ENCODE measurements at regions not wholly inside any gene's neighbourhood (a gene's known extent, or its start where the extent isn't known, plus 50 kb on each side); places are given as distances from the start of the nearest gene placed in this dataset.

DNA sequence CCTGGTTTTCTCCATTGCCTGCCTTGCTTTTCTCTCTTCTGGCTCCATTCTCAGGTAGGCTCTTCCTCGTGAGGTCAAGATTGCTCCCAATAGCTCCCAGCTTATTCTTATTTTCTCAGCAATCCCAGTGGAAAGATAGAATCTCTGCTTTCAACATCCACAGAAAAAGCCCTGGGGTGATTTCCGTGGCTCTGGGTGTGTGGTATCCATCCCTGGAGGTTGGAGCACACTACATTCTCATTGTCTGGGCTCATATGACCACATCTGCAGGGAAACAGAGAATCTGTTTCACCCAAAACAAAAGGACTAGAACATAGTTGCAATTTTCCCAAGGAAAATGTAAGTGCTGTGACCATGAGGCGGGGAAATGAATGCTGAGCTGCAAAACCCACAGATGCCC lies 236.0 kb downstream of the TENT4A start:
- POLR2A ChIA-PET (ENCODE audit: unreplicated experiment), result no interaction called here
- no peak for ATAC-seq (ENCODE audit: low read depth)
- in situ Hi-C loops (cut with MboI; ENCODE audit: low sequenced_read_pairs), result no loop called here

More for the DNA sequence above, 236.0 kb downstream of the TENT4A start:
- Histone ChIP-seq H3K9me3 (ENCODE audit: control insufficient read depth, insufficient read depth, low read length) (peaks cover 14% of the 10 kb centered on the region), H3K9me1 (ENCODE audit: insufficient read depth, low read length) (no peaks in the 10 kb centered on the region), H2BK120ac (ENCODE audit: low read depth, low read length) (no peak overlapping the region), H2AK5ac (ENCODE audit: low read depth, low read length) (no peak overlapping the region), H3K27me3 (ENCODE audit: control insufficient read depth, insufficient read depth, low read length) (no peaks in the 10 kb centered on the region), H4K5ac (ENCODE audit: low read depth, low read length) (no peak overlapping the region), H3K27ac (ENCODE audit: insufficient read depth, low read length) (no peak overlapping the region), H3K56ac (ENCODE audit: extremely low read depth, insufficient read depth, low read length) (no peak overlapping the region), H3K23ac (ENCODE audit: low read depth, low read length) (no peak overlapping the region), H4K20me1 (ENCODE audit: insufficient read depth, low read length) (no peaks in the 10 kb centered on the region), H4K8ac (ENCODE audit: low read depth in 2 of 2, low read length in 2 of 2) (no peak overlapping the region), H3K9ac (ENCODE audit: low read depth, low read length) (no peak overlapping the region), H2AFZ (replicated peaks; ENCODE audit: low read length, poor library complexity) (no peak overlapping the region), H3K4me3 (ENCODE audit: insufficient read depth, low read depth, low read length) (no peak overlapping the region), H3K36me3 (ENCODE audit: control insufficient read depth, insufficient read depth, low read length) (no peaks in the 10 kb centered on the region), H3K18ac (ENCODE audit: low read depth, low read length) (no peak overlapping the region), H3K4me1 (ENCODE audit: control insufficient read depth, insufficient read depth, low read length) (no peaks in the 10 kb centered on the region), H2BK5ac (ENCODE audit: low read depth, low read length, poor library complexity, severe bottlenecking) (no peak overlapping the region), H3K79me1 (ENCODE audit: low read depth in 1 of 2, low read length in 2 of 2) (no peaks in the 10 kb centered on the region), H3K4ac (ENCODE audit: low read depth, low read length) (no peak overlapping the region), H2AK9ac (replicated peaks; ENCODE audit: low read depth, low read length, poor library complexity) (no peak overlapping the region), H2BK15ac (ENCODE audit: low read depth, low read length) (no peak overlapping the region), H3K4me2 (ENCODE audit: low read depth, low read length) (no peak overlapping the region), H2BK20ac (ENCODE audit: low read depth, low read length) (no peak overlapping the region), H3K14ac (replicated peaks; ENCODE audit: low read depth, low read length) (no peak overlapping the region), H4K91ac (ENCODE audit: insufficient read depth, low read depth, low read length) (no peak overlapping the region)
- DNase-seq, result no peak
- CTCF ChIA-PET, result no interaction called here
- intact Hi-C loops (cut with micrococcal nuclease), result no loop called here
- dilution Hi-C loops (cut with HindIII; ENCODE audit: low sequenced_read_pairs, unreplicated experiment), result no loop called here
- no CpG with 5 or more reads among the region's 3 CpGs for WGBS, 2 experiments (ENCODE audit: extremely low coverage in 2 of 2, insufficient read length in 1 of 2)
- TF ChIP-seq CEBPB (IDR thresholded peaks at IDR 0.05; ENCODE audit: low read depth, low read length), result no peak
- no TSS peak for BruUV-seq (replicated peaks)

Measured in IMR-90 (cell line).